ENCODE measurements at regions not wholly inside any gene's neighbourhood (a gene's known extent, or its start where the extent isn't known, plus 50 kb on each side); places are given as distances from the start of the nearest gene placed in this dataset.

GRCh38 chr10:111984057-111984456 lies 199.5 kb downstream of the GPAM start:
- no peak for DNase-seq (ENCODE audit: low read depth)

GRCh38 chr10:111986079-111986478 lies 197.5 kb downstream of the GPAM start:
- no peak for DNase-seq (ENCODE audit: low read depth)

GRCh38 chr10:111988646-111989045 lies 194.9 kb downstream of the GPAM start:
- no peak for DNase-seq (ENCODE audit: low read depth)

- no peak for DNase-seq (ENCODE audit: low read depth)
Measured at GRCh38 chr10:111989136-111989911, 194.2 kb downstream of the GPAM start.

- DNase-seq (ENCODE audit: low read depth), result no peak
Measured at GRCh38 chr10:111990734-111991133, 192.8 kb downstream of the GPAM start.

GRCh38 chr10:111993321-111993720 lies 190.2 kb downstream of the GPAM start:
- no peak for DNase-seq (ENCODE audit: low read depth)

GRCh38 chr10:111993872-111994426 lies 189.6 kb downstream of the GPAM start:
- no peak for DNase-seq (ENCODE audit: low read depth)

GRCh38 chr10:111996103-111996502 lies 187.5 kb downstream of the GPAM start:
- DNase-seq (ENCODE audit: low read depth), result no peak

GRCh38 chr10:111998728-111999127 lies 184.8 kb downstream of the GPAM start:
- DNase-seq (ENCODE audit: low read depth), result no peak

- no peak for DNase-seq (ENCODE audit: low read depth)
Measured at GRCh38 chr10:111999205-111999914, 184.2 kb downstream of the GPAM start.

GRCh38 chr10:111999915-112000302 lies 183.7 kb downstream of the GPAM start:
- no peak for DNase-seq (ENCODE audit: low read depth)

- no peak for DNase-seq (ENCODE audit: low read depth)
Measured at GRCh38 chr10:112000466-112000865, 183.1 kb downstream of the GPAM start.

GRCh38 chr10:112002206-112002605 lies 181.4 kb downstream of the GPAM start:
- DNase-seq (ENCODE audit: low read depth), result no peak

- no peak for DNase-seq (ENCODE audit: low read depth)
Measured at GRCh38 chr10:112004075-112004474, 179.5 kb downstream of the GPAM start.

GRCh38 chr10:112005044-112005443 lies 178.5 kb downstream of the GPAM start:
- DNase-seq (ENCODE audit: low read depth), result no peak

- no peak for DNase-seq (ENCODE audit: low read depth)
Measured at GRCh38 chr10:112006407-112006806, 177.2 kb downstream of the GPAM start.

- no peak for DNase-seq (ENCODE audit: low read depth)
Measured at GRCh38 chr10:112006831-112007230, 176.7 kb downstream of the GPAM start.

GRCh38 chr10:112022196-112022595 lies 161.4 kb downstream of the GPAM start:
- no peak for DNase-seq (ENCODE audit: low read depth)

GRCh38 chr10:112024079-112024478 lies 159.5 kb downstream of the GPAM start:
- no peak for DNase-seq (ENCODE audit: low read depth)

- no peak for DNase-seq (ENCODE audit: low read depth)
Measured at GRCh38 chr10:112025228-112025627, 158.3 kb downstream of the GPAM start.

- DNase-seq (ENCODE audit: low read depth), result no peak
Measured at GRCh38 chr10:112026438-112026837, 157.1 kb downstream of the GPAM start.

- DNase-seq (ENCODE audit: low read depth), result no peak
Measured at GRCh38 chr10:112027731-112028280, 155.8 kb downstream of the GPAM start.

GRCh38 chr10:112030431-112030830 lies 153.1 kb downstream of the GPAM start:
- no peak for DNase-seq (ENCODE audit: low read depth)
